ENCODE measurements at regions not wholly inside any gene's neighbourhood (a gene's known extent, or its start where the extent isn't known, plus 50 kb on each side); places are given as distances from the start of the nearest gene placed in this dataset.

- TF ChIP-seq CTCF (IDR thresholded peaks at IDR 0.05) = no peak
- TF ChIP-seq POLR2A (IDR thresholded peaks at IDR 0.05) = no peak
These were observed 77.3 kb upstream of the COL8A1 start for GRCh38 chr3:99561056-99561455.
